ENCODE measurements at regions not wholly inside any gene's neighbourhood (a gene's known extent, or its start where the extent isn't known, plus 50 kb on each side); places are given as distances from the start of the nearest gene placed in this dataset.

DNA sequence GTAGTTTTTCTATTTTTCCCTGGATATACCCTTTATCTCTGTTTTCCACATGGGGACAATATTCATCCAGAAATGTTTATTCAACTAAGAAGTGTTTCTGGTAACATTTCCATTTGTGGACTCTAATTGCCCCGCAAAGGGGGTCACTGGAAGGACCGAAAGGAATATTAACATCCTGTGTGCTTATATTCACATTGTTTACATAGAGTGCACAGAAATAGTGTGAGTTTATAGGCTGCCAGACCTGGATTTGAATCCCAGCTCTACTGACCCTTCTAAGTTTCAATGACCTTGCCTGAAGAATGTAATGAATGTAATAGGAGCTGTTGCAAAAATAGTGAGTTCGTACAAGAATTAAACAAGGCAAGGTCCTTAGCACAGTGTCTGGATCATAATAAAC is 152.9 kb upstream of the NCKAP5 start:
- no peak for DNase-seq

DNA sequence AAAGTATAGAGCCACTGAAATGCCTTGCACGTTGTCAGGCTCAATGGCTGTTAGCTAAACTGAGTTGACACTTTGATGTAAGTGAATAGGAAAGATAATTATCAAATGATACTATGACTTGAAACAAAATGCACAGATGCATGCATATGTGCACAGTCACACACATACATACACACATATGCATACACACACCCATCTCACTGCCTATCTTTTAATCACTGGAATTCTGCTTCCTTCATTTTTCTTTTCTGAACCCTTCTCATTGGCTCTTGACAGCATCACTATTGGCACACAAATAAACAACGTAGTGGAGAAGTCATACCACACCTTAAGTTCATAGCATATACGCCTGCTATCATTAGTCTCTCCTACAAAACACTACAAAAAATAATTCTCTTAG is 154.9 kb upstream of the NCKAP5 start:
- no peak for DNase-seq

DNA sequence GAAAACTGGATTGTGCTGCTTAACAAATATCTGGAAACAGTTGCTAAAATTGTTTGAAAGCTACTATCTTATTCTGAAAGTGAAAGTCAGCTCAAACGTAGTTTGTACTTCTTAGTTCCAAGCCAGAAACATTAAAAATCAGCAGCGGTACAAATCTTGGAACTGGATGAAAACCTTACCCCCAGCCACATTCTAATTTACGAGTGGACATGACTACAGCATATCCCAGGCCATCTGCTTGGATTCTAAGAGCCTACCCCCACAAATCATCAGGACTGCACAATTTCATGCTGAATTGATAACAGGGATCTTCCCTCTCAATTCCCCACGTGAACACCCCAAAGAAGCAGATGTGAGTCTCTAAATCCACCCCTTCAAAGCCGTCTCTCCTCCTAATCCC is 158.7 kb upstream of the NCKAP5 start:
- DNase-seq: no peak

DNA sequence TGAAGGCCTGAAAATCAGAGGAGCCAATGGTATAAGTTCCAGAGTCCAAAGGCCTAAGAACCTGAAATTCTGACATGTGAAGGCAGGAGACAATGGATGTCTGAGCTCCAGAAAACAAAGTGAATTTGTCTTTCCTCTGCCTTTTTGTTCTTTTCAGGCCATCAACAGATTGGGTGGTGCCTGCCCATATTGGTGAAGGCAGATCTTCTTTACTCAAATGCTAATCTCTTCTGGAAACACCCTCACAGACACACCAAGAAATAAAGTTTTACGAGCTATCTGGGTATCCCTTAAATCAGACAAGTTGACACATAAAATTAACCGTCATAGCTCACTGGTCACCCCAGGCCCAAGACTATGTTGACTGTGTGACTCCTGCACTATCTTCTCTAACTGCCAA is 163.8 kb upstream of the NCKAP5 start:
- DNase-seq: no peak

DNA sequence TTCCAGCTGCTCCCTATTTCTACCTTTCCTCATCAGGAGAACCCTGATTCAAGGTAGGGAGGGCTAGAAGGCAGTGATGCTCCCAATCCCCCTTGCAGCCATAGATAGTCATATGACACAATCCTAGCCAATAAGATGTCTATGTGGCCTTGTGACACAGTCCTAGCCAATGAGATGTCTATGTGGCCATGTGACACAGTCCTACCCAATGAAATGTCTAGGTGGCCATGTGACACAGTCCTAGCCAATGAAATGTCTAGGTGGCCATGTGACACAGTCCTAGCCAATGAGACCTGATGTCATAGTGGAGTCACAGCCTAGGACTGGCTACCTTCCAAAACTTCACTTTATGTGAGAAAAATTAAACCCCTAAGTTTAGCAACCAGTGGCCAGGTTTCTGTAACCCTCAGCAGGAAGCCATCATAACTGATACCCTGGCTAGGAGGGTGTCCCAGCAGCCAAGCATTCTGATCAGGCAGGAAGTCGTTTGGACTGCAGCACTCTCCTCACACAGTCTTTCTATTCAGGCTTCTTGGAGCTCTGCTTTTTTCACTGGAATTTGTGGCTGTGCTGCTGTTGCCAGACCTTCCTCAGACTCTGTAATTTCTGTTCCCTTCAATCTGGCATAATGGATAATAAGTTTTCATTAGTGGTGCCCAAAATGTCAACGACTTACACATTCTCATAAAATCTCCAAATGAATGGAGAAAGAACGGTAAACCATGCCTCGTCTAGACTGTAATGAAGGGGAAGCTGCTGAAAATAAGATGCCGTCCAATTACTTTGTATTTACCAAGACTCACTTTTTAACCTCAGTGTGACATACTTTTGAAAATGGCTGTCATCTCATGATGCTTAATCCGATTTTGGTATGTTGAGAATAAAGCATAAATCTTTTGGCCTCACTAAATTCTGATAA is 165.0 kb upstream of the NCKAP5 start:
- DNase-seq: no peak

DNA sequence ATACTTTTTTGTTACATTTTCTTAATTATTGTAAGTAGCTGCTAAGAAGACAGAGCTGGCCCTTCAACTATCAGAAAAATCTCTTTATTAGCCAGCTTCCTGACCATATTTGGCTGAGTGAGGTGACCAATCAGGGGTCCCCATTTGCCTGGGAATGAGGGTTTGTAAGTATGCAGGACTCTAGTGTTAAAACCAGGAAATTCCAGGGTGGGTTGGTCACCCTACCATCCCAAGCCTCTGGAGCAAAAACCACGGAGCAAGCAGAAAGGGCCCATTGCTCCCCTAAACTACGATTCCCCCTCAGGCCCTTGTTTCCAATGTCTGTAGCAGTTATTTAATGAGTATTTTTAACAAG is 165.6 kb upstream of the NCKAP5 start:
- no peak for DNase-seq

DNA sequence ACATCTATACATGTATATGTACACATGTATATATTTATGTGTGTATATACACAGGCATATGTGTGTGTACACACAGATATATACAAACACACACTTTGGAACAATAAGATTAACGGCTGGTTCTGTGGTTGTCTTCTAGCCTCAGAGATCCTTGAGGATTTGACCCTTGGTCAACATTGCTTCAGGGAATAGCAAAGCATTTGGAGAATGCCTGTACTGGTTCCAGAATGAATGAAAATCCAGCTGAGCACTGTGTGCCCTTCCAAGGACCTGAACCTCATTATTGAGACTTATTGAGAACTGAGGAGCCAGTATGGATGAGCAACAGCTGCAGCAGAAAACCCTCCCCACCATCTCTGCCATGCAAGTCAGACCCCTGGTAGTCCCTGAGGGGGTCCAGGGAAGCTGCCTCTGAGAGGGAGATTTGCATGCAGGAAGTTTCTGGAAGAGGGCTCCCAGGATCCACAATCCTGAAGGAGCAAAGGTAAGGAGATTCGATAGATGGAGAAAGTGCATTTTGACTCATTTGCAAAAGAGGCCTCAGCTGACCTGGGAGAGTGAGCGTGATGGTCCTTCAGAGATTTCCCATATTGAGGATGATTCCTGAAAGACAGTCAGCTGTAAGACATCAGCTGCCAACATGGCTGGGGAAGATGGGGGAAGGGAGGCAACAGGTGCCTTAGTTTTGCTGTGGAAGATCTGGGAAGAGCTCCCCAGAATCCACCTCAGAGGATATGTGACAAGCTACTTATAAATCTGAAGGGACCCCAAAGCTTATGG is 166.6 kb upstream of the NCKAP5 start:
- no peak for DNase-seq

DNA sequence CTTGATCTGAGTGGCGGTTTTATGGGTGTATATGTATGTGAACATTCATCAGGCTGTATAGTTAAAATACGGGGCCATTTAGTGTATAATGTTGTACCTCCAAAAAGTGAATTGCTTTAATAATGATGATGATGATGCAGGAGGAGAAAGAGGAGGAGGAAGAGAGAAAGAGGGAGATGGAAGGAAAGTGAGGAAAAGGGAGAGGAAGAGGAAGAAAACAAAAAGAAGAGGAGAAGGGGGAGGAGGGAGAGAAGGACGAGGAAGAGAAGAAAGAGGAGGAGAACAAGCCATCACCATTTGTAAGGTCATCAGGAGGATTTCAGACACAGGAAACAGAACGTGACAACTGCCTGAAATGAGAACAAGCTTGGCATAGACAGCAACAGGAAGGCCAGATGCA is 168.4 kb upstream of the NCKAP5 start:
- DNase-seq: no peak

DNA sequence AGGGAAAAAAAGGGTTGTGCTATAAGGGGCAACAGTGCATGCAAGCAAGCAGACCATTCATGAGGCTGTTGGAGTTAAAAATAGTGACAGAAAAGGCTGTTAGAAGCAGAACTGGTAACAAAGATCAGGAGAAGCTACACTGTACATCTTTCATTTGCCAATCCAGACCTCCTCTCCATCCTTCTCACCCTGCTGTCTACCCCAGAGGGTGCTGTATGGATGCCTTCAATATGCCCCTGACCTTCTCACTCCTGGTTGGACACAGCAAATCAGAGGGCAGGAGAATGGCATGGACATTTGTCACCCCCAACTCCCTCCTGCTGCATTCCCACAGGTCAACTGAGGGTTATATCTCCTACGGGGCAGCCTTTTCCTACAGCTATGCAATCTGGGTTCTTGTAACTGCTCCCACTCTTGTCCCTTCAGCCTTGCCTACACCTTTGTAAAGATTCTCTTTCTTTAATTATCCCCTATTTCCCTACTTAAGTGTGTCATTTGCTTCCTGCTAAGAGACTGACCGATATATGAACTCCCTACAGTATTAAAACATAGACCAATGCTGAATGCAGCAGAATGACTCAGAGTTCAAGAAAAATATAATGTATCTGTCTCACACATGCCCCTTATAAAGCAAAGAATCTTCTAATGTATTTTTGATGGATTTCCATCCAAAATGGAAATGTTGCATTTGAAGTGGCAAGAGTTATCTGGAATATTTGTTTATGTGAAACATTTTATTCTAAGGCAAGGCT is 169.2 kb upstream of the NCKAP5 start:
- no peak for DNase-seq

DNA sequence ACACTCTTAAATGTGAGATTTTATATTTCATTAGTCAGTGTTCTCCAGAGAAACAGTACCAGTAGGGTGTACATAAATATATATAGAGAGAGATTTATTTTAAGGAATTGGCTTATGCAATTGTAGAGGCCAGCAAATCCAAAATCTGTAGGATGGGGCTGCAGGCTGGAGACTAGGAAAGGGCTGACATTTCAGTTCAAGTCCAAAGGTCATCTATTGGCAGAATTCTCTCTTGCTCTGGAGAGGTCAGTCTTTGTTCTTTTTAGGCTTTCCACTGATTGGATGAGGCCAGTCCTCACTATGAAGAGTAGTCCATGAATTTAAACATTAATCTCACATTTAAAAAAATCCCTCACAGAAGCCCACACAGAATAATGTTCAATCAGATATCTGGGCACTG is 170.8 kb upstream of the NCKAP5 start:
- no peak for DNase-seq

DNA sequence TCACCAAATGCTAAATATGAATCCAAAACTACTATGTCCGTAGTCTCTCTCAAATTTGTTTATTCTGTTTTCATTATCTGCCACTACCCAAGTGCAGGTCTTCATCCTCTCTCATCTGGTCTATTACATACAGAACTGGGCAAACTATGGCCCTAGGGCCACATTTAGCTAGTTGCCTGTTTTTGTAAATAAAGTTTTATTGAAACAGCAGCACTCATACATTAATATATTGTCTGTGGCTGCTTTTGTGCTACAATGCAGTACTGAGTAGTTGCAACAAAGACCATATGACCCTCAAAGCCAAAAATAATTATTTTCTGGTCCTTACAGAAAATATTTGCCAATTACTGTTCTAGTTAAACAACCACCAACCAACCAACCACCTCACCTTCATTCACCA is 172.2 kb upstream of the NCKAP5 start:
- DNase-seq: no peak

DNA sequence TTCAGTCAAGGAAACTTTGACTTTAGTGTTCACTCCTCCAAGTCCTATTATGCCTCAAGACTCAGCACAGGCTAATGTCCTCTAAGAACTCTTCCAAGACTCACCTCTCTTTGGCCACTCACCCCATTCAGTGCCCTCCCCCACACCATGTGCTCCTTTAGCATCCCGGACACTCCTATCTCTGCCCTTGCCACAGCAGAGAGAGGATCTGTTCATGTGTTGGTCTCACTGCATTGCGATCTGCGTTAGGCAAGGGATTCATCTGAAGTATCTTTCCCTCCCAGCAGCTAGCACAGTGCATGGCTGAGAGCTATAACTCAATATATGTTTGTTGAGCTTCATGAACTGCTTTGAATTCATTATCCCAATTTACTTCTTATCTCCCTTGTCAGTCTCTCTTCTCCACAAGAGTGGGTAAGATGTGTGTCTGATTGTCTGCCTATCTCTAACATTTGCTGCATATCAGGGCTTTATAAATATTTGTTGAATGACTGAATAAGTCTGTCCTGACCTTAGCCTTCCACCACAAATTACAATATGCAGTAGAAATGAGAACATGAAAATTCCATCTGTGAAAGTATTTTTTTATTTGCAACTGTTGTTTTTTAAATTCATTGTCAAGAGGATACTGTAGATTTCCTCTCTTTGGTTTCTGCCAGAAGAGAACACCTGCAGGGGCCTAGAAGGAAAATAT is 179.9 kb upstream of the NCKAP5 start:
- no peak for DNase-seq

DNA sequence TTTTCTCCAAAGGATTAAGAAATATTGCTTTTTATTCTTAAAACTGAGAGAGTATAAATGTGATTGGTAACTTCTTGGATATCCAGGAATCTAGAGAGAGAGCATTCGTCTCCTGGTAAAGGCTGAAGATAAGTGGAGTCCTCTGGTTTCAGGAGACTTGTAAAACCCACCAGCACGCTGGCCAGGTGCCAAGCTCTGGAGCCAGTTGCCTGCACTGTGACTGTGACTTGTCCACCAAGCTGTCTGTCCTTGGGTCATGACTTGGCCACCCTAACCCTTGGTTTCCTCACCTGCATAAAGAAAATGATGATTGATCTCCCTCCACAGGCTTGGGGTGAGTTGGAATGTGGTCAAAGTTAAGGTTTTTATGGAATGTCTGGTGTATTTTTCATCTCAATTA is 185.4 kb upstream of the NCKAP5 start:
- DNase-seq: no peak

DNA sequence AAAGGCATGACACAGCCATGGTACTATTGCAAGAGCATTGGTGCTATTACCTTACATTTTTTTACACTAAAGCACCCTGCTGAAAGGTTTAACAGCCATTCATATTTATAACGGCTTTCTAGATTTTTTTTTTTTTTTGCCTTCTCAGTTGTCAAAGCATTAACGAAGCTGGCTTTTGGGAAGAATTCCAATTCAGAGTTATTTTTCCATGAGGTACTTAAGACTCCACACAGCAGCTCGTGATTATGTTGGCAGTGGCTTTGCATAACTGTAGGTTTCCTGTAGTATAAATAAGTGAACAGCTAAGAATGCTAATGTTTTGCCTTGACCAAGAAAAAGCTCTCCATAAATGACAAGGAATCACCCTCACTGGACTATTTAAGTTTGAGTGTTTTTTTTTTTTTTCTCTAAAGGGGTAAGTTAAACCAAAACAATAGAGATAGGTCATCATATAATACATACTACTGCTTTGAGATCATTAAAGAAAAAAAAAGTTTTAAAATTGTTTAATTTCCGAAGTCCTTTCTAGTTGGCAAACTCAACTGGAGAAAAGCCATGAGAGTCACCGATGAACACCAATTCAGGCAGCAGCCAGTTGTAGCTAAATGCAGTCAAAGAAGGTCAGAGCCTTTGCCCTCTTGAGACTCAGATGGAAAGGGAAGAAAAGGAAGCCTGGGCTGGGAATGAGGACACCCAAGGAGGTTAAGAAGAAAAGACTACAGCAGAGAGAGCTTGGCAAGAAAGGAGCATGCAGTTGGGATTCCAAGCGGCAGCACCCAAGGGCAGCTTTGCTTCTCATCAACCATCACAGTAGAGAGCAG is 187.4 kb upstream of the NCKAP5 start:
- DNase-seq: no peak

DNA sequence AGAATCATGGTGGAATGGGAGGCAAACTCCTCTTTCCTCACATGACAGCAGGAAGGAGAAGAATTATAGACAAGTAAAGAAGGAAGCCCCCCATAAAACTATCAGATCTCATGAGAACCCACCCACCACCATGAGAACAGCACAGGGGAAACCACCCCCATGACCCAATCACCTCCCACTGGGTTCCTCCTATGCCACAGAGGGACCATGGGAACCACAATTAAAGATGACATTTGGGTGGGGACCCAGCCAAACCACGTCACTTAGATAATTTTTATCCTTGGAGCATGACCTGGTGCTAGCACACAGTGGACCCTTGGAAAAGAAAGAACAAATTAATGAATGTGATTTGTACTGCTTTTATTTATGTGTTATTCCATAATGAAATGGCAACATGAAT is 188.6 kb upstream of the NCKAP5 start:
- no peak for DNase-seq

DNA sequence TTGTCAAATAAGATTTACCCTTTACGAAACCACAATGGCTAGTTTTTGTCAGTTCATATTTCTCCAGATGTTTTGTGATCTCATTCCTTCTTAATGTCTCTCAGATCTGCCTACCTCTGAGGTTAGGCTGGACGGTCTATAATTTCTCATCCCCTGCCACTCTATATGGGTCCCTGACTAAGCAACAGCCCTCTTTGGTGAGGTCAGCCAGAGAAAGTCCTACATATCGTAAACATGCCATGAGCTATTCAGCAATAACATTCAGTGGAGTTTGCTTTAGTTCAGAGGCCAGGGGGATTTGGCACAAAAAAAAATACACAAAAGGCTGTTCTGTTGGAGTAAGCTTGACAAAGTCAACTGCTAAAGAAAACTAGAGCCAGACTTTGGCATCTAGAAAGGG is 192.1 kb upstream of the NCKAP5 start:
- DNase-seq: no peak

DNA sequence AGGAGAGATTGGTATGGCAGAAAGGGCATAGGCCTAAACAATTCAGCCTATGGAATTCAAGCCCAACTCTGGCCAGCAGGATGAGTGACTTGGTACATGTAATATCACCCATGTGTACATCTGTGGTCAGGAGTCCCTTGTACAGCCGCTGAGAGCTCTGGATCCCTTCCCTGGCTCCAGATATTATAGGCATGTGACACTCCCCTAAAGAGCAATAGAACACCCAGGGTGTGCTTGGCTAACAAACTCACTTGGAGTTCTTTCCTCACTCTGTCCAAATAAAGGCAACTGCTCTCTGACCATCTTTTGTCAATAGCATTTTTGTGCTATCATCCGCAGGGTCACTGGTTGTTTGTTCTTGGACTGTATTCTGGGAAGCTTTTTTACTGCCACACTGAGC is 197.4 kb upstream of the NCKAP5 start:
- DNase-seq: no peak

DNA sequence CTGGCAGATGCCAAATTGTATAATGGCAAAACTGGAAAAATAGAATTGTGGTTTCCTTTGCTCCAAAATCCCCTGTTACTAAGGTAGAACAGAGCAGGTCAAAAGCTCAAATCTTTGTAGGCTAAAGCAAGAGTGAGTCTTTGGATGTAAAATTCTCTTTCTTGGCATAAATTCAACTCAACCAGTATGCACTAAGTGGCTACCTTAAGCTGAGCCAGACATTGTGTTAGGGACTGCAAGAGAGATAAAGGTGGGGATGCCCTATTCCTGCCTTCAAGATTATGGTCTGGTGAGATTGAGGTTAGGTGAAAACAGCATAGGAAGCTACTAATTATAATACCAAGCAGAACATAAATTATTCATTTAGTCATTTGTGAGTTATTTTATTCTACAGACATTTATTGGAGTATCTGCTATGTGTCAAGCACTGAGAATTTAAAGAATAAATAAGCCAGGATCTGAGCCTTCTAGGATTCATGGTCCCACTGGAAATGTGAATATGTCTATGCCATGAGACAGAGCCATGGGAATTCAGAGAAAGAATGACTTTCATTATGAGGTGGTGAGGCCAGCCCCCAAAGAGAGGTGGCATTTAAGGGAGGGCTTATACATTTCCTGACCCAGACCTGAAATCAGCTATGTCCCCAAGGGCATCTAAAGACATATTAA is 198.0 kb upstream of the NCKAP5 start:
- no peak for DNase-seq

DNA sequence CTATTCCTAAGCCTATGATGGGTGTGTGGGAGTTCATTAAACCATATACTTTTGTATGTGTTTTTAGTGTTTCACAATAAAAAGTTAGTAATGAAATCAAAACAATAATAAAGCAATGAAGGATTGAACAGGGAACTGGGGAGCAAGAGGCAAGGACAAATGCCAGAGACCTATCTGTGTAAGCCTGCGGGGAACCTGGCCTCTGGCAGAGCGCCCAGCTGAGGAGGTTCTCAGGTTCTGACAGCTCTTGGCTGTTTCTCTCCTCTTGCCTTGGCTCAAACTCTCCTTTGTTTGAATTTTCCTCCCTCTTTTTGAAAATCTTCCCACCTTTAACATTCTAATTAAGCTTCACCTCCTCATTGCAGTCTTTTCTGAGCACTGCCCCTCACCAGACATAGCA is 200.0 kb upstream of the NCKAP5 start:
- DNase-seq: no peak

DNA sequence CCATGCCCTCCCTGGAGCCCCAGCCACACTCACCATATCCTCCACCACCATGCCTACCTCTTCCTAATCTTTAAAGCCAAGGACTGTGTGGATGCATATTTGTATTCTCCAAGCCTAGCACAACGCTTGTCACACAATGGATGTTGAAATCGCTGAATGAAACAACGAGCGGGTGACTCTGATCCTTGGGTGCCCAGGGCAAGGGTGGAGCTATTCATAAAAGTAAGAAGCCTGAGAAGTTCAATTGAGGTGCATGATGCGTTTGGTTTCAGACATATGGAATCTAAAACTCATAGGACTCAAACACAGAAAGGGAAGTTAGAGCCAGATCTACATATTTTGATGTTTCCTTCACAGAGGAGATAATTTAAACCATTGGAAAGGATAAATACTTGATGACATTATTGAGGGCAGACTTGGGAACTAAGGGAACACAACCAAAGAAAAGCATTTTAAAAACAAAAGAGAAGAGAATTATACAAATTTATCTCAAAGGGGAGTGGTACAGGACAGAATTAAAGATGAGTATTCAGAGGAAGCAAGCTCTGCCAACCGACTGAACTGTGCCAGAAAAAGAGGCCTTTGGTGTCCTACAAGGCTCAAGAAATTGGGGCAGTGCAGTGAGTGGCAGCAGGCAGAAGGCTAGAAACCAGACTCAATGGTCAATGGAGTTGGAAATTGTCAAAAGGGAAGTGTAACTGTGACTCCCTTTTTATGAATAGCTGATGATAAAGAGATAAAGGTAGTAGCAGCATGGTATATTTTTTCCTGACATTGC is 200.6 kb upstream of the NCKAP5 start:
- no peak for DNase-seq
